H9 (cell line): ENCODE measurements at regions not wholly inside any gene's neighbourhood (a gene's known extent, or its start where the extent isn't known, plus 50 kb on each side); places are given as distances from the start of the nearest gene placed in this dataset.

ENCODE experiments used
- DNase-seq: peaks from one replicate; pipeline ENCODE4 v3.0.0-alpha.2; 2017
- H2AFZ ChIP-seq: one replicate; pipeline ENCODE4 v1.6.1; 2013; ENCODE audit warnings: mild to moderate bottlenecking, low read length, control low read depth, moderate library complexity
- H2AK5ac ChIP-seq: 2 replicates; pipeline ENCODE4 v1.6.1; 2013; ENCODE audit warnings: low read length, control low read depth, mixed read lengths; ENCODE audit not compliant: insufficient read length
- H2BK120ac ChIP-seq: one replicate; pipeline ENCODE4 v1.6.1; 2013; ENCODE audit warnings: low read depth, mild to moderate bottlenecking, low read length, control low read depth, inconsistent platforms; ENCODE audit not compliant: poor library complexity, severe bottlenecking
- H2BK12ac ChIP-seq: 2 replicates; pipeline ENCODE4 v1.6.1; 2013; ENCODE audit warnings: low read length, control low read depth, mixed read lengths, low read depth; ENCODE audit not compliant: insufficient read length
- H2BK15ac ChIP-seq: 2 replicates; pipeline ENCODE4 v1.6.1; 2013; ENCODE audit warnings: low read depth, low read length, control low read depth
- H2BK20ac ChIP-seq: one replicate; pipeline ENCODE4 v1.6.1; 2013; ENCODE audit warnings: low read depth, mild to moderate bottlenecking, low read length, control low read depth, inconsistent platforms; ENCODE audit not compliant: poor library complexity, severe bottlenecking
- H2BK5ac ChIP-seq: 2 replicates; pipeline ENCODE4 v1.6.1; 2013; ENCODE audit warnings: low read length, control low read depth, mixed read lengths; ENCODE audit not compliant: insufficient read length
- H3K14ac ChIP-seq: 2 replicates; pipeline ENCODE4 v1.6.1; 2013; ENCODE audit warnings: low read length, control low read depth; ENCODE audit not compliant: insufficient read depth
- H3K18ac ChIP-seq: 2 replicates; pipeline ENCODE4 v1.6.1; 2013; ENCODE audit warnings: low read depth, mild to moderate bottlenecking, mixed read lengths, low read length, control low read depth; ENCODE audit not compliant: insufficient read length
- H3K23ac ChIP-seq: 2 replicates; pipeline ENCODE4 v1.6.1; 2013; ENCODE audit warnings: low read length, control low read depth, mixed read lengths, low read depth; ENCODE audit not compliant: insufficient read length
- H3K23me2 ChIP-seq: 2 replicates; pipeline ENCODE4 v1.6.1; 2013; ENCODE audit warnings: low read depth, mild to moderate bottlenecking, mixed read lengths, low read length, control low read depth; ENCODE audit not compliant: insufficient read length, poor library complexity, severe bottlenecking
- H3K27ac ChIP-seq: 2 replicates; pipeline ENCODE4 v1.5.1; 2013; ENCODE audit warnings: low read length, control low read depth, mixed read lengths, low read depth; ENCODE audit not compliant: insufficient read length
- H3K27me3 ChIP-seq: 2 replicates; pipeline ENCODE4 v1.6.1; 2013; ENCODE audit warnings: low read length, control low read depth, inconsistent platforms; ENCODE audit not compliant: insufficient read depth
- H3K4ac ChIP-seq: 2 replicates; pipeline ENCODE4 v1.6.1; 2013; ENCODE audit warnings: low read depth, mild to moderate bottlenecking, control low read depth, inconsistent platforms, low read length, moderate library complexity
- H3K4me1 ChIP-seq: 2 replicates; pipeline ENCODE4 v1.6.1; 2013; ENCODE audit warnings: low read length, control low read depth, inconsistent platforms; ENCODE audit not compliant: insufficient read depth
- H3K4me2 ChIP-seq: 2 replicates; pipeline ENCODE4 v1.6.1; 2013; ENCODE audit warnings: low read length, control low read depth, mixed read lengths; ENCODE audit not compliant: insufficient read length, insufficient read depth
- H3K56ac ChIP-seq: 2 replicates; pipeline ENCODE4 v1.6.1; 2013; ENCODE audit warnings: low read depth, mild to moderate bottlenecking, mixed read lengths, low read length, control low read depth; ENCODE audit not compliant: insufficient read length
- H3K79me1 ChIP-seq: 2 replicates; pipeline ENCODE4 v1.6.1; 2013; ENCODE audit warnings: low read depth, mild to moderate bottlenecking, moderate library complexity, low read length, control low read depth, inconsistent platforms; ENCODE audit not compliant: insufficient read depth, poor library complexity, severe bottlenecking
- H3K79me2 ChIP-seq: 2 replicates; pipeline ENCODE4 v1.6.1; 2013; ENCODE audit warnings: low read length, control low read depth, inconsistent platforms; ENCODE audit not compliant: insufficient read depth
- H3K9ac ChIP-seq: 2 replicates; pipeline ENCODE4 v1.6.1; 2013; ENCODE audit warnings: low read length, control low read depth, mixed read lengths; ENCODE audit not compliant: insufficient read length; ENCODE audit errors: extremely low read depth
- H3K9me3 ChIP-seq: one replicate; pipeline ENCODE4 v1.6.1; 2013; ENCODE audit warnings: low read depth, low read length, inconsistent platforms; ENCODE audit not compliant: control insufficient read depth
- H3T11ph ChIP-seq: one replicate; pipeline ENCODE4 v1.6.1; 2013; ENCODE audit warnings: mild to moderate bottlenecking, low read length, control low read depth, inconsistent platforms
- H4K20me1 ChIP-seq: one replicate; pipeline ENCODE4 v1.6.1; 2013; ENCODE audit not compliant: control insufficient read depth, insufficient read length, insufficient read depth
- H4K5ac ChIP-seq: 2 replicates; pipeline ENCODE4 v1.6.1; 2013; ENCODE audit warnings: low read depth, mild to moderate bottlenecking, mixed read lengths, low read length, control low read depth; ENCODE audit not compliant: insufficient read length
- H4K8ac ChIP-seq: replicated peaks from 2 replicates; pipeline ENCODE4 v1.6.1; 2013; ENCODE audit warnings: low read length, control low read depth, mixed read lengths, low read depth; ENCODE audit not compliant: insufficient read length
- H4K91ac ChIP-seq: 2 replicates; pipeline ENCODE4 v1.6.1; 2013; ENCODE audit warnings: low read depth, mild to moderate bottlenecking, moderate library complexity, mixed read lengths, low read length, control low read depth; ENCODE audit not compliant: insufficient read length
- H3K27ac Mint-ChIP-seq, 3 experiments: 2 replicates in 2 of 3; 3 replicates in 1 of 3; pipeline ENCODE4 v1.8.0; 2020 to 2021; ENCODE audit warnings: mixed read lengths in 3 of 3, mild to moderate bottlenecking in 1 of 3, moderate library complexity in 1 of 3
- H3K27me3 Mint-ChIP-seq: 2 replicates; pipeline ENCODE4 v1.8.0; 2021; ENCODE audit warnings: low read depth, mild to moderate bottlenecking, moderate library complexity, mixed read lengths
- H3K36me3 Mint-ChIP-seq, 3 experiments: 2 replicates in 2 of 3; 3 replicates in 1 of 3; pipeline ENCODE4 v1.8.0; 2020 to 2021; ENCODE audit warnings: low read depth in 3 of 3, mixed read lengths in 3 of 3; ENCODE audit not compliant: insufficient read depth in 1 of 3
- H3K4me1 Mint-ChIP-seq, 2 experiments: 2 replicates each; pipeline ENCODE4 v1.8.0; 2020; ENCODE audit warnings: mixed read lengths in 2 of 2
- H3K4me3 Mint-ChIP-seq, 2 experiments: 2 replicates in 1 of 2; 3 replicates in 1 of 2; pipeline ENCODE4 v1.8.0; 2020 to 2021; ENCODE audit warnings: mild to moderate bottlenecking in 2 of 2, mixed read lengths in 2 of 2, moderate library complexity in 1 of 2
- H3K9me3 Mint-ChIP-seq, 2 experiments: 2 replicates in 1 of 2; 3 replicates in 1 of 2; pipeline ENCODE4 v1.8.0; 2020; ENCODE audit warnings: mild to moderate bottlenecking in 2 of 2, mixed read lengths in 2 of 2, moderate library complexity in 1 of 2
- CTCF ChIP-seq: fragments of 200-600 bp; sonication (generic); conservative IDR thresholded peaks from 3 replicates; pipeline ENCODE4 v1.8.0; 2021; ENCODE audit warnings: antibody characterized with exemption, mild to moderate bottlenecking
- WGBS: extraction: QIAGEN DNeasy Blood & Tissue Kit; methylation state at CpG from one replicate; pipeline ENCODE4 v1.1.7; 2013; ENCODE audit warnings: missing lambda C conversion rate, low lambda C conversion rate, mixed read lengths; ENCODE audit not compliant: insufficient read length; ENCODE audit errors: extremely low coverage; 5-methylcytosine and 5-hydroxymethylcytosine counted together

DNA sequence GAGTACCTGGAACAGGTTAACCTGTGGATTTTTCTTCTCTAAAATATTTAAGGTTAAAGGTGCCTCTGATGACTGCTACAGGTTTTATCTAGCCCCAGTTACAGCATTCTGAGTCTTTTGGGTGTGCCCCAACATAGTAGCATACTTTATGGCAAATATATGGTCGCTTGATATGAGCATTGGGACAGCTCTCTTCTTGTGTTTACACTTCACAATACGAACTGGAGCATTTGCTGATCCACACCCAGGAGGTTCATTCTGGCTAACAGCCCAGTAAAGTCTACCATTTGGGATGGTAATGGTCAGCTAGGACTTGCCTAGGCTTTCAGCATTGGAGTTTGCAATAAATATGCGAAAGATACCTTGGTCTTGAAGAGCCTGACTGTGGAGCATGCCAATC, 101.3 kb downstream of the DISP1 start:
- Histone ChIP-seq H4K20me1 (no peaks in the 10 kb centered on the region), H3K18ac (no peak overlapping the region), H2AK5ac (no peak overlapping the region), H3K79me1 (no peaks in the 10 kb centered on the region), H3K23ac (no peak overlapping the region), H2BK5ac (no peak overlapping the region), H3K9me3 (no peaks in the 10 kb centered on the region), H3K4ac (no peak overlapping the region), H2BK20ac (no peak overlapping the region), H3K23me2 (no peaks in the 10 kb centered on the region), H3K4me1 (no peaks in the 10 kb centered on the region), H3K56ac (no peak overlapping the region), H2BK12ac (no peak overlapping the region), H3K14ac (no peak overlapping the region), H3K27me3 (no peaks in the 10 kb centered on the region), H3K79me2 (no peaks in the 10 kb centered on the region), H4K5ac (no peak overlapping the region), H2BK15ac (no peak overlapping the region), H3K9ac (no peak overlapping the region), H3K4me2 (no peak overlapping the region), H4K91ac (no peak overlapping the region), H3T11ph (no peak overlapping the region), H2AFZ (no peak overlapping the region), H3K27ac (no peak overlapping the region), H4K8ac (no peak overlapping the region), H2BK120ac (no peak overlapping the region)
- Mint-ChIP-seq H3K36me3 (peaks cover 5 to 19% (median 11%) of the 10 kb centered on the region in 3 experiments; a peak in 5 of 7 replicates), H3K27ac (no peak overlapping the region), H3K9me3 (peaks cover 9 to 10% of the 10 kb centered on the region in 2 experiments; a peak in 3 of 5 replicates), H3K4me3 (no peak overlapping the region), H3K4me1 (no peaks in the 10 kb centered on the region), H3K27me3 (no peaks in the 10 kb centered on the region)
- no CpG with 5 or more reads among the region's 3 CpGs for WGBS
- no peak for TF ChIP-seq CTCF
- no peak for DNase-seq
